ENCODE measurements at regions not wholly inside any gene's neighbourhood (a gene's known extent, or its start where the extent isn't known, plus 50 kb on each side); places are given as distances from the start of the nearest gene placed in this dataset.

DNA sequence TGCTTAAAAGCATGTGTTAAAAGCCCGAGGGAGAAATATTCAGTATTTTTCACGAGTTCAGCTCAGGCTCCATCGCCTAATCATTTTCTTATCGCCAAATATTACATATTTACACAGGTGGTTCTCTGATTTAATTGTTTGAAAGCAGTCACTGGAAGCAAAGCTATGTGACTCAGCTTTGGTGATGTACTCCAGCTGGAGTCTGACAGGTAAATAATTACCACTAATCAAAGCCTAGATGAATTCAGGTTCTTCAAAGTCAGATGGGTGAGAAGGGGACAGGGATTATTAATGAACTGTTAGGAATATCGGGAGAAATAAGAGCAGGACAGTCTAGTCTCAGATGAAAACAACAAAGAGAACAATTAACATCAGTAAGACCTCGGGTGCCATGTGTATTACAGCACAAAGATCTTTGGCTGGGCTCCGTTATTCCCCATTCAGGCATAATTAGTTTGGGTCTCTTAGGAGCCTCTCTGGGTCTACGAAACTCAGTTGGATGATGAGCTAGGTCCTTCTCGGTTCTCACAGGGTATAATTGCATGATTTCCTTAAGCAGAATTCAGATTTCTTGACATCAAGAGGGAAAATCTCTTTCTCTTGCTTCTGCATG, 331.7 kb upstream of the ADAMTS9 start:
- H3K36me3 Mint-ChIP-seq (ENCODE audit: low read depth): no peaks in the 10 kb centered on the region
- H3K4me1 Mint-ChIP-seq: no peaks in the 10 kb centered on the region
- POLR2A ChIA-PET: no interaction called here
- no peak overlapping the region for H3K27ac Mint-ChIP-seq
- TF ChIP-seq, protein P1, sequence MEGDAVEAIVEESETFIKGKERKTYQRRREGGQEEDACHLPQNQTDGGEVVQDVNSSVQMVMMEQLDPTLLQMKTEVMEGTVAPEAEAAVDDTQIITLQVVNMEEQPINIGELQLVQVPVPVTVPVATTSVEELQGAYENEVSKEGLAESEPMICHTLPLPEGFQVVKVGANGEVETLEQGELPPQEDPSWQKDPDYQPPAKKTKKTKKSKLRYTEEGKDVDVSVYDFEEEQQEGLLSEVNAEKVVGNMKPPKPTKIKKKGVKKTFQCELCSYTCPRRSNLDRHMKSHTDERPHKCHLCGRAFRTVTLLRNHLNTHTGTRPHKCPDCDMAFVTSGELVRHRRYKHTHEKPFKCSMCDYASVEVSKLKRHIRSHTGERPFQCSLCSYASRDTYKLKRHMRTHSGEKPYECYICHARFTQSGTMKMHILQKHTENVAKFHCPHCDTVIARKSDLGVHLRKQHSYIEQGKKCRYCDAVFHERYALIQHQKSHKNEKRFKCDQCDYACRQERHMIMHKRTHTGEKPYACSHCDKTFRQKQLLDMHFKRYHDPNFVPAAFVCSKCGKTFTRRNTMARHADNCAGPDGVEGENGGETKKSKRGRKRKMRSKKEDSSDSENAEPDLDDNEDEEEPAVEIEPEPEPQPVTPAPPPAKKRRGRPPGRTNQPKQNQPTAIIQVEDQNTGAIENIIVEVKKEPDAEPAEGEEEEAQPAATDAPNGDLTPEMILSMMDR (IDR thresholded peaks at IDR 0.05): no peak
- CTCF ChIA-PET: no interaction called here
- H3K27me3 Mint-ChIP-seq: no peaks in the 10 kb centered on the region
- H3K4me3 Mint-ChIP-seq: no peak overlapping the region
- ATAC-seq (ENCODE audit: low read depth) (no peak), DNase-seq (no peak)
- intact Hi-C loops (cut with micrococcal nuclease): no loop called here
- peaks cover 5% of the 10 kb centered on the region for H3K9me3 Mint-ChIP-seq

DNA sequence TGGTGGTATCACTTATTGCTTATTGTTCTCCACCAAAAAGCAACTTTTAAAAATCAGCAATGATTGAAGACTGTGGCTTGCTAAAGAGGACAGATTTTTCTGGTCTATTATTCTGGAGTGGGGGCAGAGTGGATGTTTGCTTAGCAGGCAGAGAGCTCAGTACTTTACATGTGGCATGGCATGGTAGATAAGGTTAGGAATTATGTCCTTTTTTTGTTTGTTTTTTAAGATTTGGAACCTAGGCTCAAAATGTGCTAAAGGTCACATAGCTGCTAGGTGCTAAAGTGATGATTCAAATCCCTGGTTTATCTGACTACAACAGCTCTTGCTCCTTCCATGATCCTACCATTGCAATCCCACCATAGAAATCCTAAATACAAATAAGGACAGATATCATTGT, 331.0 kb upstream of the ADAMTS9 start:
- intact Hi-C loops (cut with micrococcal nuclease): no loop called here
- no peaks in the 10 kb centered on the region for H3K27me3 Mint-ChIP-seq
- no peak overlapping the region for H3K27ac Mint-ChIP-seq
- no peak overlapping the region for H3K4me3 Mint-ChIP-seq
- POLR2A ChIA-PET: no interaction called here
- peaks cover 5% of the 10 kb centered on the region for H3K9me3 Mint-ChIP-seq
- no peaks in the 10 kb centered on the region for H3K36me3 Mint-ChIP-seq (ENCODE audit: low read depth)
- DNase-seq (no peak), ATAC-seq (ENCODE audit: low read depth) (no peak)
- no peaks in the 10 kb centered on the region for H3K4me1 Mint-ChIP-seq
- TF ChIP-seq, protein P1 (IDR thresholded peaks at IDR 0.05): no peak
- CTCF ChIA-PET: no interaction called here

DNA sequence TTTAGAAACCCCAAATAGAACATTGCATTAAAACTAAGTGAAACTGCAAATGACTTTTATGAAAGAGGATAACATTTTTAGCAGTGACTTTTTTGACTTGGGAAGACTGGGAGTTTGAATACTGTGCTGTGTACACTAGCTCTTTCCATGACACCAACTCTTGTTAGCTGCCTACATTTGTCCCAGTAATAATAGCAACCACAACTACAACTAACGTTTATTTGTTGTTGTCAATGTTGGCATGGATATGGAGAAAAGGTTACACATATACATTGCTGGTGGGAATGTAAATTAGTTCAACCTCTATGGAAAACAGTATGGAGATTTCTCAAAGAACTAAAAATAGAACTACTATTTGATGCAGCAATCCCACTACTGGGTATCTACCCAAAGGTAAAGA, 329.6 kb upstream of the ADAMTS9 start:
- ATAC-seq (ENCODE audit: low read depth) (no peak), DNase-seq (no peak)
- ChIA-PET POLR2A (no interaction called here), CTCF (no interaction called here)
- Mint-ChIP-seq H3K27ac (no peak overlapping the region), H3K27me3 (no peaks in the 10 kb centered on the region), H3K4me3 (no peak overlapping the region), H3K36me3 (ENCODE audit: low read depth) (no peaks in the 10 kb centered on the region), H3K4me1 (no peaks in the 10 kb centered on the region), H3K9me3 (peaks cover 5% of the 10 kb centered on the region)
- intact Hi-C loops (cut with micrococcal nuclease): no loop called here
- TF ChIP-seq, protein P1 (IDR thresholded peaks at IDR 0.05): no peak

DNA sequence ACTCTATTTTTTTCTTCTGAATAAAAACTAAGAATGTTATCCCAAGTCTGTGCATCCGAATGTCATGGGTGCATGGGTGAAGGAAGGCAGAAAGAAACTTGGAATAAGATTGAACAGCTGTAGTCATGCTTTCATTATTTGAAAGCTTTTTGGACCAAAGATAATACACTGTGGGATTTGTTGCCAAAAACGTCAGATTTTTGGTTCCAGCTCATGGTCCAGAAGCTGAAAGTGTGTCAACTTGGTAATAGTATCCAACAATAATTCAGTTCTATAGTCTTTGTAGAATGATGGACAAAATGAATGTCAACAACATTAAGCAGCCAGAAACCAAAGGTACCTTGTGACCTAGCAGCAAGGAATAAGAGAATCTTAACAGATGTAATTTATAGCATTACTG, 327.9 kb upstream of the ADAMTS9 start:
- Mint-ChIP-seq H3K27me3 (no peaks in the 10 kb centered on the region), H3K4me3 (no peak overlapping the region), H3K27ac (no peak overlapping the region), H3K4me1 (no peaks in the 10 kb centered on the region), H3K9me3 (peaks cover 7% of the 10 kb centered on the region), H3K36me3 (ENCODE audit: low read depth) (no peaks in the 10 kb centered on the region)
- intact Hi-C loops (cut with micrococcal nuclease): no loop called here
- CTCF ChIA-PET: no interaction called here
- DNase-seq (no peak), ATAC-seq (ENCODE audit: low read depth) (no peak)
- TF ChIP-seq, protein P1 (IDR thresholded peaks at IDR 0.05): no peak
- POLR2A ChIA-PET: no interaction called here

DNA sequence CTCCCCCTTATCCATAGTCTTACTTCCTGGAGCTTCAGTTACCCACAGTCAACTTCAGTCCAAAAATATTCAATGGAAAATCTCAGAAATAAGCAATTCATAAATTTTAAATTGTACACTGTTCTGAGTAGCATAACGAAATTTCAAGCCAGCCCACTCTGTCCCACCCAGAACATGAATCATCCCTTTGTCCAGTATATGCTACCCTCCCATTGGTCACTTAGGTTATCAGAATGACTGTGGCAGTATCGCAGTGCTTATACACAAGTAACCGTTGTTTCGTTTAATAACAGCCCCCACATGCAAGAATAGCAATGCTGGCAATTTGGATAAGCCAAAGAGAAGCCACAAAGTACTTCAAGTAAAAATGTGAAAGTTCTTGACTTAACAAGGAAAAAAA, 325.3 kb upstream of the ADAMTS9 start:
- Mint-ChIP-seq H3K4me1 (no peaks in the 10 kb centered on the region), H3K4me3 (no peak overlapping the region), H3K27me3 (no peaks in the 10 kb centered on the region), H3K27ac (no peak overlapping the region), H3K36me3 (ENCODE audit: low read depth) (no peaks in the 10 kb centered on the region), H3K9me3 (peaks cover 9% of the 10 kb centered on the region)
- ChIA-PET POLR2A (no interaction called here), CTCF (no interaction called here)
- TF ChIP-seq, protein P1 (IDR thresholded peaks at IDR 0.05): no peak
- intact Hi-C loops (cut with micrococcal nuclease): no loop called here
- ATAC-seq (ENCODE audit: low read depth): no peak
- DNase-seq: no peak
